NT2/D1 (cell line): ENCODE measurements at regions not wholly inside any gene's neighbourhood (a gene's known extent, or its start where the extent isn't known, plus 50 kb on each side); places are given as distances from the start of the nearest gene placed in this dataset.

ENCODE experiments used
- DNase-seq: peaks from one replicate; pipeline ENCODE4 v3.0.0-alpha.2; 2011; ENCODE audit warnings: low read depth, low spot score
- H3K27me3 ChIP-seq: 2 replicates; pipeline ENCODE4 v1.6.0; 2011; ENCODE audit warnings: mild to moderate bottlenecking; ENCODE audit not compliant: insufficient read length, insufficient read depth
- H3K36me3 ChIP-seq: 2 replicates; pipeline ENCODE4 v1.6.1; 2011; ENCODE audit warnings: mild to moderate bottlenecking, low read length, mixed read lengths; ENCODE audit not compliant: insufficient read depth, insufficient read length
- H3K4me1 ChIP-seq: 2 replicates; pipeline ENCODE4 v1.5.1; 2011; ENCODE audit not compliant: insufficient read depth, insufficient read length
- H3K4me3 ChIP-seq: 2 replicates; pipeline ENCODE4 v1.5.1; 2011; ENCODE audit warnings: low read depth; ENCODE audit not compliant: insufficient read length
- H3K9ac ChIP-seq: 2 replicates; pipeline ENCODE4 v1.6.0; 2011; ENCODE audit warnings: low read depth; ENCODE audit not compliant: insufficient read length
- H3K9me3 ChIP-seq: 2 replicates; pipeline ENCODE4 v1.5.1; 2011; ENCODE audit warnings: mild to moderate bottlenecking, low read length; ENCODE audit not compliant: insufficient read depth
- SUZ12 ChIP-seq: IDR thresholded peaks from 2 replicates; pipeline ENCODE4 v1.6.1; 2011; ENCODE audit not compliant: insufficient read length, insufficient read depth; ENCODE audit errors: extremely low read depth
- YY1 ChIP-seq: IDR thresholded peaks from 2 replicates; pipeline ENCODE4 v1.6.1; 2011; ENCODE audit not compliant: insufficient read length, insufficient read depth
- ZNF274 ChIP-seq: IDR thresholded peaks from 2 replicates; pipeline ENCODE4 v1.6.1; 2011; ENCODE audit warnings: mild to moderate bottlenecking, low read depth, low read length

DNA sequence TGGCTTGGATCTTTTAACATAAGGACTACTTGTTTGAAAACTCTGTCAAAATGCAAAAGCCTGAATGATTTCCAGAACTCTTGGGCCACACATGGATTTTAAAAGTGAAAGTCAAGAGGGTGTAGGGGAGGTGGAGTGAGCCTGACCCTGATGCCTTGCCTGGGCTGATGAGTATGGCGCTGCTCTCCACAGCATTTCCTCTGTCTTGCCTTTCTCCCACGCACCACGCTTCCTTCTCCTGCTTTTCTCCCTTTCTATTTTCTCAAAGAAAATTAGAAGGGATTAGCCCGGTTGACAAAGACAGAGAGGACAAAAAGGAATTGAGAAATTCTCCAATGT is 207.0 kb upstream of the CCDC68 start:
- Histone ChIP-seq H3K9ac (no peak overlapping the region), H3K27me3 (no peaks in the 10 kb centered on the region), H3K9me3 (peaks cover 9% of the 10 kb centered on the region; the same call in 1 of the 2 replicates), H3K4me1 (no peaks in the 10 kb centered on the region), H3K4me3 (no peak overlapping the region), H3K36me3 (no peaks in the 10 kb centered on the region)
- TF ChIP-seq YY1 = no peak
- TF ChIP-seq SUZ12 = no peak
- no peak for TF ChIP-seq ZNF274
- DNase-seq = no peak

DNA sequence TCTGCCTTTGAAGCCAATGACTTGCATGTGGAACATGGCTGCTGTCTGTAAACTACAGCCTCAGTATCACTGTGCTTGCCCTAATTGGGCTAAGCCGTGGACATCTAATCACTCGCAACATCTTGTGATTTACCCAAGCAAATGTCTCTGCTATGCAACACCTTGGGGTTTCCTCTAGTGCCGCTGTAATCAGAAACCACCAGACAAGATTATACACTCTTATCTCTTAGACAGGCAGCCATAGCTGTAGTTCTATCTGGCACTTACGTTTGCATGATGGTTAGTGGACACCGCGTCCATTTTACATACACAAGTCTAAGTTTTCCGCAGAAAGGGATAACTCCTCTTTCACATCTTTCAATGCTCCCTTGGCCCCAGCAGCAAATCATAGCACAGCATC is 204.3 kb upstream of the CCDC68 start:
- no peak overlapping the region for H3K9ac ChIP-seq
- H3K36me3 ChIP-seq = no peaks in the 10 kb centered on the region
- no peaks in the 10 kb centered on the region for H3K4me1 ChIP-seq
- H3K27me3 ChIP-seq = no peaks in the 10 kb centered on the region
- H3K4me3 ChIP-seq = no peak overlapping the region
- TF ChIP-seq YY1 (no peak), ZNF274 (no peak), SUZ12 (no peak)
- H3K9me3 ChIP-seq = no peaks in the 10 kb centered on the region
- DNase-seq = no peak

GRCh38 chr18:55161916-55162315 is 202.7 kb upstream of the CCDC68 start:
- no peak overlapping the region for H3K4me3 ChIP-seq
- H3K36me3 ChIP-seq = no peaks in the 10 kb centered on the region

GRCh38 chr18:55159027-55159426 is 199.8 kb upstream of the CCDC68 start:
- no peaks in the 10 kb centered on the region for H3K9me3 ChIP-seq
- no peak for DNase-seq
- H3K4me1 ChIP-seq = no peaks in the 10 kb centered on the region
- TF ChIP-seq SUZ12 (no peak), YY1 (no peak), ZNF274 (no peak)
- H3K36me3 ChIP-seq = no peaks in the 10 kb centered on the region
- no peaks in the 10 kb centered on the region for H3K27me3 ChIP-seq
- H3K9ac ChIP-seq = no peak overlapping the region
- H3K4me3 ChIP-seq = no peak overlapping the region

More at GRCh38 chr18:55161916-55162315, 202.7 kb upstream of the CCDC68 start:
- DNase-seq = no peak
- H3K27me3 ChIP-seq = no peaks in the 10 kb centered on the region
- TF ChIP-seq ZNF274 (no peak), YY1 (no peak), SUZ12 (no peak)
- H3K9ac ChIP-seq = no peak overlapping the region
- H3K9me3 ChIP-seq = no peaks in the 10 kb centered on the region
- no peaks in the 10 kb centered on the region for H3K4me1 ChIP-seq

GRCh38 chr18:55158570-55158969 is 199.3 kb upstream of the CCDC68 start:
- Histone ChIP-seq H3K9me3 (no peaks in the 10 kb centered on the region), H3K4me3 (no peak overlapping the region), H3K4me1 (no peaks in the 10 kb centered on the region), H3K27me3 (no peaks in the 10 kb centered on the region), H3K9ac (no peak overlapping the region), H3K36me3 (no peaks in the 10 kb centered on the region)
- TF ChIP-seq ZNF274 (no peak), YY1 (no peak), SUZ12 (no peak)
- DNase-seq = no peak

DNA sequence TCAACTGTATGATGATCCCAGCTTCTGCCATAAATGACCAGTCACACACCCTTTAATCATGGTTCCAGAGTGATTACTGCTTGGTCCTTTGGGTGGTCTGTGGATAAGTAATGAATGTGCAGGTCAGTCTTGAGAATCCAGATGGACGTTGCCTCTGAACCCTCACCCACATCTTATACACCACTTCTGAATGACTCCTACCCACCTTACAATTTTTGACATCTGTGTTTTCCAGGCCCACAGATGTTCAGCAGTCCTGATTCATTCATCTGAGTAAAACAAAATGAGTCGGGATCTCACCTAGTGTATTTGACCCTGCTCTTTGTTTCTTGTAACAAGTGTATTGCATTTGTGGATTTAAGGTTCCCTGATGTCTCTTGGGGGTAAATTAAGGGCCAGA is 194.1 kb upstream of the CCDC68 start:
- Histone ChIP-seq H3K4me3 (no peak overlapping the region), H3K9me3 (no peaks in the 10 kb centered on the region), H3K27me3 (no peaks in the 10 kb centered on the region), H3K36me3 (no peaks in the 10 kb centered on the region), H3K9ac (no peak overlapping the region), H3K4me1 (no peaks in the 10 kb centered on the region)
- TF ChIP-seq ZNF274 (no peak), SUZ12 (no peak), YY1 (no peak)
- DNase-seq = no peak

DNA sequence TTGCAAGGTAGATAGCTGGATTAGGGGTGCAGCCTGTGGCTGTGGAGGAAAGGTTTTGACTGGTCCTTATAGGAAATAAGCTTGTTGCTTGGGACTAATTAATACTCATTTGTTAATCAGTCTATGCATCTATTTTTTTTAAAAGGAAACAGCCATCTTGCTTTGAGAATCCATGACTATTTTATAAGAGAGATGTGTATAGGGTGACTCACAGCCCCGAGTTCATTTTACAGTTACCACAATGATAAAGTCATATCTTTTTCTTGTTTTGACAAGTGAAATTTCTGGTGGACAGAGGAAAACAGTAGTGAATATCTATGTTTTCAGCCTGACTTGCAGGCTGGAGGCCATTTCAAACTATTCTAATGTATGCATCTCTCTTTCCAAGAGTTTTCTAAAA is 193.5 kb upstream of the CCDC68 start:
- Histone ChIP-seq H3K9ac (no peak overlapping the region), H3K4me1 (no peaks in the 10 kb centered on the region), H3K27me3 (no peaks in the 10 kb centered on the region), H3K36me3 (no peaks in the 10 kb centered on the region), H3K4me3 (no peak overlapping the region), H3K9me3 (no peaks in the 10 kb centered on the region)
- DNase-seq = no peak
- TF ChIP-seq ZNF274 (no peak), YY1 (no peak), SUZ12 (no peak)

GRCh38 chr18:55149994-55150393 is 190.7 kb upstream of the CCDC68 start:
- Histone ChIP-seq H3K4me1 (no peaks in the 10 kb centered on the region), H3K36me3 (no peaks in the 10 kb centered on the region), H3K9ac (no peak overlapping the region), H3K27me3 (no peaks in the 10 kb centered on the region), H3K9me3 (no peaks in the 10 kb centered on the region), H3K4me3 (no peak overlapping the region)
- no peak for TF ChIP-seq YY1
- TF ChIP-seq SUZ12 = no peak
- no peak for TF ChIP-seq ZNF274
- DNase-seq = no peak
